Natural killer cell (primary cell): ENCODE measurements at regions not wholly inside any gene's neighbourhood (a gene's known extent, or its start where the extent isn't known, plus 50 kb on each side); places are given as distances from the start of the nearest gene placed in this dataset.

ENCODE experiments used
- ATAC-seq, 3 donors: fragments of 150-1000 bp in 2 of 3; fragments of 200-7000 bp in 1 of 3; cut with Tn5 transposase; 1 replicate in 1 of 3; 2 replicates in 2 of 3; pipeline ENCODE4 v1.10.0; 2021; ENCODE audit warnings: mild to moderate bottlenecking in 2 of 3, moderate library complexity in 2 of 3
- DNase-seq, 2 donors: peaks; one replicate each; pipeline versions ENCODE4 v3.0.0 to v3.0.0-alpha.2; 2013 to 2021; ENCODE audit warnings: mixed read lengths in 1 of 2
- H3K27ac ChIP-seq: one replicate; pipeline ENCODE4 v1.5.1; 2013; ENCODE audit warnings: mild to moderate bottlenecking, low read length
- H3K27me3 ChIP-seq: one replicate; pipeline ENCODE4 v1.6.1; 2013; ENCODE audit warnings: low read length; ENCODE audit not compliant: control insufficient read depth, insufficient read depth
- H3K36me3 ChIP-seq: one replicate; pipeline ENCODE4 v1.6.1; 2013; ENCODE audit warnings: low read length; ENCODE audit not compliant: control insufficient read depth, insufficient read depth
- H3K4me1 ChIP-seq: one replicate; pipeline ENCODE4 v1.6.1; 2013; ENCODE audit warnings: low read length; ENCODE audit not compliant: control insufficient read depth, insufficient read depth
- H3K4me3 ChIP-seq: one replicate; pipeline ENCODE4 v1.5.1; 2013; ENCODE audit warnings: low read length
- H3K9me3 ChIP-seq: one replicate; pipeline ENCODE4 v1.6.1; 2013; ENCODE audit warnings: low read length; ENCODE audit not compliant: control insufficient read depth, insufficient read depth
- H3K27ac Mint-ChIP-seq, 2 donors: one replicate each; pipeline ENCODE4 v1.8.0; 2022; ENCODE audit warnings: mild to moderate bottlenecking in 2 of 2, mixed read lengths in 2 of 2, moderate library complexity in 1 of 2
- H3K27me3 Mint-ChIP-seq, 2 donors: one replicate each; pipeline ENCODE4 v1.8.0; 2022; ENCODE audit warnings: low read depth in 2 of 2, mixed read lengths in 2 of 2
- H3K36me3 Mint-ChIP-seq: one replicate; pipeline ENCODE4 v1.8.0; 2022; ENCODE audit warnings: mixed read lengths
- H3K4me1 Mint-ChIP-seq, 2 donors: one replicate each; pipeline ENCODE4 v1.8.0; 2022; ENCODE audit warnings: mixed read lengths in 2 of 2
- H3K4me3 Mint-ChIP-seq: one replicate; pipeline ENCODE4 v1.8.0; 2022; ENCODE audit warnings: mild to moderate bottlenecking, moderate library complexity, mixed read lengths
- H3K9me3 Mint-ChIP-seq, 2 donors: one replicate each; pipeline ENCODE4 v1.8.0; 2022; ENCODE audit warnings: mixed read lengths in 2 of 2
- CTCF ChIP-seq: fragments of 200-600 bp; IDR thresholded peaks from one replicate; pipeline ENCODE4 v1.8.0; 2022; ENCODE audit warnings: antibody characterized with exemption
- WGBS: methylation state at CpG from one replicate; pipeline ENCODE4 v1.1.7; 2013; ENCODE audit warnings: missing lambda C conversion rate; ENCODE audit not compliant: insufficient coverage; 5-methylcytosine and 5-hydroxymethylcytosine counted together
- intact Hi-C: fragments of 100-400 bp; cut with micrococcal nuclease; formaldehyde crosslinking; loops from one replicate; pipeline ENCODE4 v1.14.2; 2022

- no peak overlapping the region for H3K4me3 Mint-ChIP-seq
- WGBS: 71% methylated on average over 1 of the region's 1 CpG
- DNase-seq (no peak), ATAC-seq (no peak)
- Histone ChIP-seq H3K36me3 (no peaks in the 10 kb centered on the region), H3K4me3 (no peak overlapping the region), H3K9me3 (peaks cover 2% of the 10 kb centered on the region), H3K27ac (no peak overlapping the region), H3K27me3 (no peaks in the 10 kb centered on the region), H3K4me1 (no peaks in the 10 kb centered on the region)
- no peak overlapping the region for H3K27ac Mint-ChIP-seq
- TF ChIP-seq CTCF: no peak
- intact Hi-C loops: no loop called here
- no peaks in the 10 kb centered on the region for H3K4me1 Mint-ChIP-seq
- H3K27me3 Mint-ChIP-seq: no peaks in the 10 kb centered on the region
- H3K36me3 Mint-ChIP-seq: no peaks in the 10 kb centered on the region
- H3K9me3 Mint-ChIP-seq: peaks cover 7 to 12% of the 10 kb centered on the region in 2 donors
Measured at GRCh38 chr3:86849991-86850390, 141.0 kb downstream of the VGLL3 start.

GRCh38 chr3:86845726-86846125 is 145.2 kb downstream of the VGLL3 start:
- Mint-ChIP-seq H3K36me3 (no peaks in the 10 kb centered on the region), H3K27me3 (no peaks in the 10 kb centered on the region), H3K27ac (no peak overlapping the region), H3K4me3 (no peak overlapping the region), H3K4me1 (no peaks in the 10 kb centered on the region), H3K9me3 (peaks cover 9 to 11% of the 10 kb centered on the region in 2 donors)
- H3K36me3 ChIP-seq: no peaks in the 10 kb centered on the region
- ATAC-seq: no peak
- 80% methylated on average over 4 of the region's 4 CpGs for WGBS
- intact Hi-C loops: no loop called here
- no peak overlapping the region for H3K27ac ChIP-seq
- no peak for TF ChIP-seq CTCF
- no peaks in the 10 kb centered on the region for H3K27me3 ChIP-seq
- no peak overlapping the region for H3K4me3 ChIP-seq
- H3K9me3 ChIP-seq: peaks cover 2% of the 10 kb centered on the region
- no peak for DNase-seq
- no peaks in the 10 kb centered on the region for H3K4me1 ChIP-seq

- no peaks in the 10 kb centered on the region for H3K9me3 ChIP-seq
- 72% methylated on average over 2 of the region's 2 CpGs for WGBS
Measured at GRCh38 chr3:86838927-86839326, 152.0 kb downstream of the VGLL3 start.

More at GRCh38 chr3:86838927-86839326, 152.0 kb downstream of the VGLL3 start:
- H3K9me3 Mint-ChIP-seq: peaks cover 4 to 11% of the 10 kb centered on the region in 2 donors
- H3K4me1 ChIP-seq: no peaks in the 10 kb centered on the region
- intact Hi-C loops: no loop called here
- H3K4me1 Mint-ChIP-seq: no peaks in the 10 kb centered on the region
- ATAC-seq (no peak), DNase-seq (no peak)
- no peak overlapping the region for H3K4me3 ChIP-seq
- H3K36me3 ChIP-seq: no peaks in the 10 kb centered on the region
- no peak for TF ChIP-seq CTCF
- no peak overlapping the region for H3K4me3 Mint-ChIP-seq
- H3K27me3 Mint-ChIP-seq: no peaks in the 10 kb centered on the region
- H3K27me3 ChIP-seq: no peaks in the 10 kb centered on the region
- no peak overlapping the region for H3K27ac Mint-ChIP-seq
- H3K36me3 Mint-ChIP-seq: no peaks in the 10 kb centered on the region
- H3K27ac ChIP-seq: no peak overlapping the region
